Limb (tissue), 2 donors: ENCODE measurements at regions not wholly inside any gene's neighbourhood (a gene's known extent, or its start where the extent isn't known, plus 50 kb on each side); places are given as distances from the start of the nearest gene placed in this dataset.

Experiments
- DNase-seq, 2 donors: peaks; one replicate each; pipeline ENCODE4 v3.0.0-alpha.2; 2016; ENCODE audit errors: extremely low spot score in 2 of 2

DNA sequence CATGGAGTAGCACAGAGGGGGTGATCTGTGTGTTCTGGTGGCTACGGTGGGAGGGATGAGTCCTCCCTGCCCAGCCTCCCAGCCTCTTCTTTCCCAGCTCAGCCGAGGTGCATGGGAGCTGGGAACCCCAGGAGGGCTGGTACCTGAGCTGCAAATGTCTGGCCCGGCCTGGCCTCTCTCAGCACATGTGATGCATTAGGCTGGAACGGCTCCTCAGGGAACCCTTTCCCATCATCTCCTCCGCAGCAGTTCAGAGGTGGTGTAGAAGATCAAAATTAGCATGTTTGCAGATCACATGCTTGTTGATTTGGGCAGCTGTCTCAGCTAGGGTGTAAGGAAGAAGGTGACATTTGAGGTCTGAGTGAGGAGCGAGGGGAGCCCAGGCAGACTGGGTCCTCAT, 126.6 kb downstream of the EMX2 start:
- DNase-seq = no peak

DNA sequence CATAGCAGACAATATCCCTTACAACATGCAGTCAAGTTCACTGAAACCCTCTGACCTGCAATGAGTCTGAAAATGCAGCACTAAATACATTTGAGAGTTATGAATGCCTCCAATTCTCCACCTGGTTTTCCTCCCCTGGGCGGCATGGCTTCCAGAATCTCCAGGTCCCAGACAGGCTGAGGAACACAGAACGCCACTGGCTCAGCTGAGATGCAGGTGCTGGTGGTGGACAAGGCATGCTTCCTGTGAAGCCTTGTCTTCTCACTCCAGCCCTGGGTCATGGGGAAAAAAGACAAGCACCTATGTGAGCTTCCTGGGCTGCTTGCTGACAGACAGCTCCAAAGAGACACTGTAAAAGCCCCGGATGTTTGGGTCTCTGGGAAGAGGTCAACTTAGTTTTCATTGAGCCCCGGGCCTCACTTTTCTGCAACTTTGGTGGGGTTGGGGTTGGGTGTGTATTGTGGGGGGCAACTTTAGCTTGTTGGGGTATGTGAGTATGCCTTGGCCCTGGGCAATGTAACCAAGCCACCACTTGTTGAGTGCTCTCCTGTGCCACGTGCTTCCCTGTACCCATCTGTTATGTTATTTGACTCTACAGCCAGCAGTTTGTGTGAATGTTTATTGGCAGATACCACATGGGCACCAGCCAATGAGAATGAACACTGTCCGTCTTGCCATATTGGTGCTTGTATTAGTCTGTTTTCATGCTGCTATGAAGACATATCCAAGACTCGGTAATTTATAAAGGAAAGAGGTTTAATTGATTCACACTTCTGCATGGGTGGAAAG, 127.8 kb downstream of the EMX2 start:
- no peak for DNase-seq

DNA sequence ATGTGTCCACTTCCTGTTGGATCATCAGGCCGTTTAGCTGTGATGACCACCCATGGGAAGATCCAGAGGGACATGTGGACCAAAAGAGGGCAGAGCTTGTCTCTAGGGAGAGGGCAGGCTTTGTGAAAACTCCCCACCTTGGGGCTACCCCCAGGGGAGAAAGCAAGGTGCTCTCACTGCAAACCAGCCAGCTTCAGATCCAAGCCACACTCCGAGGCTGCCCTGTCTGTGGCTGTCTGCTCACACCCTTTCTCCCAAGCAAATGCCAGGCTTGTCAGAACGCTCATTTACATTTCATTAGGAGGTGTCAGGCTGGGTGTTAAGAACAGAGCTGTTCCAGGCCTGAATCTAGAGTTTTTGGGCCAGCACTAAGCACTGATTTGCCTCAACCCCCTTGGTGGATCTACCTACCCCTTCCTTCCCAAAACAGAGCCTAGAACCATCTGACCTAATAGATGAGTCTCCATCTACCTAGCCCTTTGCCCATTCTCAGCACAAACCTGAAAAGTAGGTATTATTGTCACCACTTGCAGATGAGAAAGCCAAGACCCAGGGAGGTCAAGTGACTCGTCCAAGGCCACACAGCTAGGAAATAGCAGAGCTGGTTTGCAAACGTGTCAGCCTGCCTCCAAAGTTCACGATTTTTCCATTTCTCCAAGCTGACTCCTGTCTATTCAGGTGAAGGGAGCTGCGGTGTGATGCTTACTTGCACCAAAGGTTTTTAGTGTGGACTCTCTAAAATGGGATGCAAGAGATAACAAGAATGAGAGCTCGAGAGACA, 130.9 kb downstream of the EMX2 start:
- DNase-seq = no peak

DNA sequence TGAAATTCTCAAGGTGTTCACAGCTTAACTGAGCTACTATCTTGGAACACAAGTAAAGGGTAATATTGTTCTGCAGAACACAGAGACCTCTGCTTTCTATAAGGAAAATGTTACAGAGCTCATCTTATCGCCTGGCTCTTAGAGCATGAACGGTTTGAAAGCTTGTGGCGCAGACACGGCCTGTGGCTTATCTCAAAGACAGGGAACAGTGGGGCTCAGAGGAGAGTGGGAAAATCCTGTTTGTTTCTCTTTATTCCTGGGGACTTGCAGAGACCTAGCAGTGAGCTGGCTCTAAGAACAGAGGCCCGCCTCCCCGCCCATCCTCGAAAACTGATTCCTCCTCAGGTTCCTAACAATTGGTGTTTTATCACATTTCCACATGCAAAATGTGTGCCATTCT, 131.7 kb downstream of the EMX2 start:
- DNase-seq = no peak

DNA sequence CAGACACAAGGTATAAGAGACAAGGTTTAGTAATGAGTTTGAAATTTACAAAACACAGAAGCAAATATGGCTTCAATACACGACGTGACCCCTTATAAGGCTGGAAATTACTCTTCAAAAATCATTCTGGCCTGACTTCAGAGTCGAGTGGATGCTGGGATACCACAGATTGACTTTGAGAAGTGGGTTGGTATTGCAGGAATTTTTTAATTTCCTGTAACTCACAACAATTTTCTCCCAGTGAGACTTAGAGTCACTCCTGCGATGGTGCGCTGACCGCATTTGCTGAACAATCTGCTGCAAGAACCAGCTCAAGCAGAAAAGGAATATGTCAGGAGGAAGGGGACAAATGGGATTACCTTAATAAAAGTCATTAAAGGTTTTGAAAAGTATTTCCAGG, 132.1 kb downstream of the EMX2 start:
- DNase-seq = no peak

DNA sequence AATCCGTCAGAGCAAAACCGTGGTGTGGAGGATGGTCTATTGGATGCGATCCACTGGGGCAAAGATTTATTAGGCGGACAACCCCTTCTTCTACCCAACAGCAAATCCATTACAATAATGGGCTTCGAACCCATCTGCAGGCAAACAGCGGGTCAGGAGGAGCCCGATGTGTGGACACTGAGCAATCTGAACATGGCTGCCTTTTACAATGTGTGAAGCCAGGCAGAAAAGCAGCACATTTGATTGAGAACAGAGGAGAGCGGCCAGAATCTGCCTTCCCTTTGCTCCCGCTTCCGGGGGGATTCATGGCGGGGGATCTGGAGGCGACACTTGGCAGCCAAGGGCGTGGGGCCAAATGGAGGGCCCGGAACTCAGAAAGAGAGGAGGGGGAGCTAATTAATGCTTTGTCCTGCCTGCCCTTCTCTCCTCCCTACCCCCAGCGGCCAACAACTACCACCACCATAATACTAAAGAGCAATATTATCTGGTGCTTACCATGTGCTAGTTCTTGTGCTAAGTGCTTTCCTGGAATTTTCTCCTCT, 133.0 kb downstream of the EMX2 start:
- no peak for DNase-seq

DNA sequence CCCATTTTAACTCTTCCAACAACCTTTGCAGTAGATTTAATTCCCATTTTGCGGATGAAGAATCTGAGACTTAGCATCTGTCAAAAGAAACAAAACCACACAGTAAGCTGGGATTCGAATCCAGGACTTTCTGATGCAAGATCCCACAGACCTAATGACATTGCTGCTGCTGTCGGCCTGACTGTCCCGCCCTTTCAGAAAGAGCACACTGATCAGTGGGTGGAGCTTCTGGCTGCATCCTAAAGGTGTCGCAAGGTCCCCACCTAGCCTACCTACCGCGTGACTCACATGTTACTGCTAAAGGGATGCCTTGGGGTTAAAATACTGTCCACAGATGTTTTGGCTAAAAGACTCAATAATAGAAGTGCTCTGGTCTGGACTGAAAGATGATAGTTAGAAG, 134.7 kb downstream of the EMX2 start:
- no peak for DNase-seq

DNA sequence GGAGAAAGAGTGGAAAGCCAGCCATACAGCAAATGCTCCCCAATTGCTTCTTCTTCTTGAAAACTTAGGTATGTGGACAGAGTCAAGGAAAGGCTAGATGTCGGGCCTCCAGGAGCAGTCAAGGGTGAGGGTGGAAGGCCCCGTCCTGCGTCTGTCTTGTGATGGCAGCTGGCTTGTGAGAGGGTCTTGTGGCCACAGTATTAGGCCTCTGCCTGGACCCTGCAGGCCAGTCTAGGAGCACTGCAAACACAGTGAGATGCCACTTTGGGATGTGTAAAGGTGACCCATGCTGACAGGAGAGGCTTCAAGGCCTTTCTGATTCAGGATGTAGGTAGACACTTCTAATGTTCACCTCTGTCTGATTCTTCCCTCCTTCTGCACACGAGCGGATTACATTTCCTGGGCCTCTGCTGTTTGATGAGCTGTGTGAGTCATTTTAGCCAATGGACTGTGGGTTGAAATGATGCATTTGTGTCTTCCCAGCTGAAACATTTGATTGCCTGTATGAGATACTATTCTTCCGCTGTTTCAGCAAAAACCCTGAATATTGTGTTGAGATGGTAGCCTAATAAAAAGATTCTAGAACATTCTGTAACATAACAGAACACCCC, 135.4 kb downstream of the EMX2 start:
- DNase-seq = no peak

DNA sequence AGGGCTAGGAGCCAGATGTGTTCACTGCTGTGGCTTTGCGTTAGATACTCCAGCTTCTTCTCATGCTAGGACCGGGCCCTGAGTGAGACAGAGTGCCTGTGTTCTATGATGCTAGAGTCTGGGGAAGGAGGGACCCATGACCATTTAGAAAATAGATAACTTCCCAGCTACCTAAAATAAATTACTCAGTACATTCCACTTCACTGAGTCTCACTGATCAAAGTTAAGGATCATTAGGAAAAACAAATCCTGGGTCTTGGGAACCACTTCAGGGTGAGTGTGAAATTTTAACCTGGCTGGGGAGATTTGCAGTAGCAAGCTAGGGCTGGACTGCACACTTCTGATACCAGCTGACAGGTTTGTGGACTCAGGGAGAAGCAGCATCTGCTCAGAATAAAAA, 138.1 kb downstream of the EMX2 start:
- no peak for DNase-seq

DNA sequence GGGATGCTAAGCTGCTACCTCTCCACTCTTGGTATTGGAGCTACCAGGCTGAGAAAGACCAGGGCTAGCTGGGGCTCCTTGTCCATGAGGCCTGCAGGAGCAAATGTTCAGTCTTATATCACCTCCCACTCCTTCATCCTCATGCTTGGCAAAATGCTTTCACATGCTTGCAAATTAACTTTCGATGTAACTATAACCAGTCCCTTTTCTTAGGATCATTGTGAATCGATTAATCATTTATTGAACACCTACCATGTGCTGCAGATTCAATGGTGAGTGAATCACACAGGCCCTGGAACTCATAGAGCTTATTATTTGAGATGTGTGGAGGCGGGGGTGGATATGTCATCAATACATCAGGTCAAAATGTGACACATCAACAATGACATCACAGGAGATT, 138.6 kb downstream of the EMX2 start:
- DNase-seq = no peak

DNA sequence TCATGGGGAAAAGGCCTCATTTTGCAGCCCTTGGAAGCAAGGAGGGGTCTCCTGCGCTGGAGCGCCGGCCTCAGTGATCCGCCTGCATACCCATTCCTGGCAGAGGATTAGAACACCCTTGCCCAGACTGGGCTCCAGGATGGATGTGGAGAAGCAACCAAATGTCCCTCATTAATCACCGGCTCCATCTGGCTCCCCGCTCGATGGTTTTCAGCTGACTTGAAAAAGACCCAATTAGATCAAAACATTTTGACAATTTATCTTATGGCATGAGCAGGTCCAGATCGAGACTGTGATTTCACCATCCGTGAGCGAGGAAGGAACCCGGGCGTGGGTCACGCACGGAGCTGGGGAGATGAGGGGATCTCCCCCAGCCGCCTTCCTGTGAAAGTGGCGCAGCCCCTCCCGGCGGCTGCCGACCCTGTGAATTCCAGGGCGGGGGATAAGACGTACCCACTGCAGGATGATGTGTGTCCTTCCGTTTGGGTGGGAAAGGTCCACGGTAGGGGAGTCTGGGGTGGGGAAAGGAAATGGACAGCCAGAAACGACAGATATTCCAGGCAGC, 141.6 kb downstream of the EMX2 start:
- no peak for DNase-seq

DNA sequence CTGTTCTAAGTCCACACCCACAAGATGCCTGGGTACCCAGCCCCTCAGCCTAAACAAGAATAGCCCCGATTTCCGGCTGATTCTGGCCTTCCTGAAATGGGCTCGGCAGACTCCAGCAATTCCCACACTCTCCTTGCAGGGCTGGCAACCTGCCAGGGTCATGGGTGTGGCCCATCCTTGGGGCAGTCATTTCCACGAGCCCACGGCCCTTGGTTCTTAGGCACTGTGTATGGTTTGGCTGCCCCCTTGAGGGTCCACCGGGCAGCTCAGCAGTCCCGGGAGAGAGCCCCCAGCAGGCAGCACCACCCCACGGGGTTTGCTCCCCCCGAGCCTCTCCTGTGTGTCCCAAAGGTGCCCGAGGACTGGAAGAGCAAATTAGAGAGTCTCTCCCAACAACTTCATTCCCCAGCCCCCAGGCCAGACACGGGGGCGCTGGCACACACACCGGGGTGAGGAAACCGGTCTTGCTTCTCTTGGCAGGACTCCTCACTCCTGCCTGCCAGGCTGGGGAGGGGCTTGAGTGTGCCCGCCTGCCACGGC, 142.2 kb downstream of the EMX2 start:
- peak in 1 of 2 donors; percentile 65 for DNase-seq

DNA sequence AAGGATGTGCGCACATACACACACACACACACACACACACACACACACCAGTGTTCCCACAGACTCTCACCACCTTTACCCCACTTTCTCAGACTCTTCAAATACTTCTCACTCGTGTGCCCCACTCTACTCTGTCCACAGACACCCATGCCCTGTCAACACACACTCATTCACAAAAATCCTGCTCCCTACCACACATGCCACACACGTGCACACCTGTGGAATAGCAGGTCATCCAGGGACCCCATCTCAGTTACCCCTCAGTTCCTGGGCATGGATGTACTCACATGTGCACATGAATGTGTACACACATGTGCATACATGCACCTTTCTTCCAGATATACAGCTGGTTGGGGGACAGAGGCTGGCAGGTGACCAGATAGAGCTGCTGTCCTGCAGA, 142.9 kb downstream of the EMX2 start:
- no peak for DNase-seq

DNA sequence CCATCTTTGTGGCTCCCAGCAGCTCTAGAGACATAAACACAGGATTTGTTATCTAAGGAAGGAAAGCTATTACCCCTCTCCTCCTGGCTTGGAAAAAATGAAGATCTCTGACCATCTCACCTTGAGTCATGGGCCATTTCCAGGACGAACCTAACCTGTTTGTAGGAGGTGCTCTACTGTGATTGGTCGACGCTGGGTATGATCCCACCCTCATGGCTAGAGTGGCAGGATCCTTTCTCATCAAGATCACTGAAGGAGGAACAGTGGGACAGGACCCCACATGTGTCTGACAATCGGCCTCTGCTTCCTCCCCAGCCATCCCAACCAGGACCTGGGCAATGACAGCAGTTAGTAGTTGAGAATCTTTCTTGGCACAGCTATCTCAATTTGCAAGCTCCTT, 144.1 kb downstream of the EMX2 start:
- DNase-seq = no peak

DNA sequence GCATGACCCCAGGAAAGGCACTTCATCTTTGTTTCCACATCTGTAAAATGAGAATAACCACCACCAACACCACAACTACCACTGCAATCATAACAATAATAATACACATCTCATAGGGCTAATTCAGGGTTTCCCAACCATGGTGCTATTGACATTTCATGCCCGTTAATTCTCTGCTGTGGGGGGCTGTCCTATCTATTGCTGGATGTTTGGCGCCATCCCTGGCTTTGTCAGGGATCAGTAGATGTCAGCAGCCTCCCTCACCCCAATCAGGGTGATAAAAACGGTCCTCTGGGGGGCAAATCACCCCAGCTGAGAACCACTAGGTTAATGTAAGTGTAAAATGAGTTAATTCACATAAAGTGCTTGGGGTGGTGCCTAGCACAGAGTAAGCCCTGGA, 145.8 kb downstream of the EMX2 start:
- DNase-seq = no peak

DNA sequence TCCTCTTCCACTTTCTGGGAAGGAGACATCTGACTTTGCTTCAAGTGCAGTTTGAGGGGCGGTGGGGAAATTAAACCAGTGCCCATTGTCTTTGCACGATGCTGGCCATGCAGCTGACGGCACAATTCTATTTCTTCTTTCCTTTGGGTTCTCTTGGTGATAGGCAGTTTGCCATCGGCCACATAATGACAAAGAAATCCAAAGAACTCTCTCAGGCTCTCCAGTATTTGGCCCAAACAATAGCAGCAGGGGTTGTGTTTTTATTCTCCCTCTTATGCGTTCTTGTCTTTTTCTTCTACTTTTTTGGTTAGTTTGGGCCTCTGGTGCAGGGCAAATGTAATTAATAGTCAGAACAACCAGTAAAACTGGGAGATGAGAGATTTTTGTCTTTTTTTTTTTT, 147.0 kb downstream of the EMX2 start:
- no peak for DNase-seq

DNA sequence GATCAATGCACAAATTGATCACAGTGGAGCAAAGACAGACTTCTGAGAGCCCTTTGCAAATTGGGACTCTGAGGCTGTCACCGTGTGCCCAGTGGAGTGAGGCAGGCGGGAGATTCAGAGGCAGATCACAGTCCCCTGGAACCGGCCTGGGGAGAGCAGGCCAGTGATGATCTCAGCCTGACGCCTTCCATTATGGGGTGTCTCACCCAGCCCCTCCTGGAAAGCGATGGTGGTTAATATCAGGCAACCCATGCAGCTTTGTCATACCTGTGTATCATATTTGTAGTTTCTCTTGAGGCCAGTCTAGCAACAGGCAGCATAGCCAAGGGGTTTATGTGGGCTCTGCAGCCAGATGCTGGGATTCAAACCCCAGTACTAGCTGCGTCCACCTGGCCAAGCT, 147.8 kb downstream of the EMX2 start:
- DNase-seq = no peak

DNA sequence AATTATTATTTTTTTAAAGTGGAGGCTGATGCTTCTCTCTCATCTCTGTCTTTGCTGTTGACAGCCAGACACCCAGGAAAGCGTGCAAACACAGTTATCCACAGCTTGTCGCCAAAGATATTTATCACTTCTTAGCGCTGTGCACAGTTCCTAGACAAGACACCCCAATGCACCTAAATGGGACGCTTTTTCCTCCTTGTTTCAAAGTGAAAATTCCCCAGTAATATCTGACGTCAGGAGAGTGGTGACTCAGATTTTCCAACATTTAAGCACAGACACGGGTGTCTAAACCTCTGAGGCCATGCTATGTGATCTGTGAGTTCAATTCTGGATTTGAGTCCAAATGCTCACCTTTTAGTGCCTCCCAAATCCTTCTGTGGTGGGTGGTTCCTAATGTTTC, 151.6 kb downstream of the EMX2 start:
- DNase-seq = no peak

DNA sequence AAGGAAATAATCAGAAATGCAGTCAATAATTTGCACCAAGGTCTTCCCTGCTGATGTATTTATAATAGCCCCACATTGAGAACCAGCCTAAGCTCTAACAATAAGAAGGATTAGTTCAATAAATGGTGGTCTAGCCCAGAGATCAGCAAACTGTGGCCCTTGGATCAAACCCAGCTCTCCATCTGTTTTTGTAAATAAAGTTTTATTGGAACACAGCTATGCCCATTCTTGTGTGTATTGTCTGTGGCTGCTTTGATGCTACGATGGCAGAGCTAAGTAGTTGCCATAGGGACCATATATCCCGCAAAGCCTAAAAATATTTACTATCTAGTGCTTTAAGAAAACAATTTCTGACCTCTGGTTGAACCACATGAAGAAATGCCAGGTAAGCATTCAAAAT, 154.9 kb downstream of the EMX2 start:
- DNase-seq = no peak

DNA sequence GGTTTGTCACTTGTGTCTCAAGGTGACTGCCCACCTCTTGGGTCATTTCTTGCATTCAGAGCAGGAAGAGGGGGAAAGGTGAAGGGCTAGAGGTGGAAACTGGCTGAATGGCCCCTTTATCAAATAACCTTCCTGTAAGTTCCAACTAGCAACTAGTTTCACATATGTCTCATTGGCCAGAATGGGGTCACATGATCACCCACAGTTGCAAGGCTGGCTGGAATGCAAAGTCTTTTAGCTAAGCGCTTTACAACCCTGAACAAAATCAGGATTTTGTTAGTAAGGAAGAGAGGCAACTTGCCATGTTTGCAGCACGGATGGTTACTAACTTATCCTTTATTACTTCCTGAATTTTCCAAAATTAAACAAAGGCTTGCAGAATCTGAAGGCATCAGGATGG, 156.3 kb downstream of the EMX2 start:
- no peak for DNase-seq

DNA sequence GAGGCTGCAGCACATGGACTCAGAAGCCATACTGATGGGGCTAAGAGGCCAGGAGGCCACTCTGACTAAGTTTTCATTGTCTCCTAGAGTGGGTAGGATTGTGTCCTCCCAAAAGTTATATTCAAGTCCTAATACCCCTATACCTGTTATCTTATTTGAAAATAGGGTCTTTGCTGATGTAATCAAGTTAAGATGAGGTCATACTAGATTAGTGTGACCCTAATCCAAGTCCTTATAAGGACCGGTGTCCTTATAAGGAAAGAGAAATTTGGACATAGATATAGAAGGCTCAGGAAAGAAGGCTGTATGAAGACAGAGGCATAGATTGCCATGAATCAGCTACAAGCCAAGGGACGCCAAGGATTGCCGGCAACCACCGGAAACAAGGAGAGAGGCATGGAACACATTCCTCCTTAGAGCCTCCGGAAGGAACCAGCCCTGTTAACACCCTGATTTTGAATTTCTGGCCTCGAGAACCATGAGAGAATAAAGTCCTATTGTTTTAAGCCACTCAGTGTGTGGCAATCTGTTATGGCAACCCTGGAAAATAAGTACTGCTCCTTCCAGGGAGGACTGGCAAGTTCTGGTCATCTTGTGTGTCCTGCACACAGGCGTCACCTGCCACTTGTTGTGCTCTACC, 157.0 kb downstream of the EMX2 start:
- no peak for DNase-seq
